Ovary (tissue), 3 donors: ENCODE measurements at regions not wholly inside any gene's neighbourhood (a gene's known extent, or its start where the extent isn't known, plus 50 kb on each side); places are given as distances from the start of the nearest gene placed in this dataset.
"Not testable (repeated sequence)": the region's sequence is repeated elsewhere in the genome, so short reads cannot be mapped to it uniquely, and the experiment has no call there.

Source experiments
- CTCF ChIP-seq, 3 donors: fragments of 450-650 bp in 2 of 3; fragments of 200-600 bp in 1 of 3; IDR thresholded peaks; one replicate each; pipeline versions ENCODE4 v1.5.1 to v1.8.0; 2016 to 2022; ENCODE audit warnings: antibody characterized with exemption in 3 of 3, mild to moderate bottlenecking in 1 of 3
- EP300 ChIP-seq: sonication (generic); formaldehyde crosslinking; IDR thresholded peaks from one replicate; pipeline ENCODE4 v1.6.1; 2017; ENCODE audit warnings: antibody characterized with exemption
- donor health status: DM: no; HTN: no; CAD: no.

DNA sequence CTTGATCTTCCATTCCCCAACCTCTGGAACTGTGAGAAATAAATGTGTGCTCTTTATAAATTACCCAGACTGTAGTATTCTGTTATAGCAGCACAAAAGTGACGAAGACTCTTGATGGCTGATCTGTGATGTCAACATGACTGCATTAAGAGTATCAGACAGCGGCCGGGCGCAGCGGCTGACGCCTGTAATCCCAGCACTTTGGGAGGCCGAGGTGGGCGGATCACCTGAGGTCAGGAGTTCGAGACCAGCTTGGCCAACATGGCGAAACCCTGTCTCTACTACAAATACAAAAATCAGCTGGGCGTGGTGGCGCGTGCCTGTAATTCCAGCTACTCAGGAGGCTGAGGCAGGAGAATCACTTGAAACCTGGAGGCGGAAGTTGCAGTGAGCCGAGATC lies 56.3 kb upstream of the ARL4C start:
- not testable (repeated sequence) for TF ChIP-seq EP300; CTCF (IDR thresholded peaks at IDR 0.05)
